ENCODE measurements at regions not wholly inside any gene's neighbourhood (a gene's known extent, or its start where the extent isn't known, plus 50 kb on each side); places are given as distances from the start of the nearest gene placed in this dataset.

DNA sequence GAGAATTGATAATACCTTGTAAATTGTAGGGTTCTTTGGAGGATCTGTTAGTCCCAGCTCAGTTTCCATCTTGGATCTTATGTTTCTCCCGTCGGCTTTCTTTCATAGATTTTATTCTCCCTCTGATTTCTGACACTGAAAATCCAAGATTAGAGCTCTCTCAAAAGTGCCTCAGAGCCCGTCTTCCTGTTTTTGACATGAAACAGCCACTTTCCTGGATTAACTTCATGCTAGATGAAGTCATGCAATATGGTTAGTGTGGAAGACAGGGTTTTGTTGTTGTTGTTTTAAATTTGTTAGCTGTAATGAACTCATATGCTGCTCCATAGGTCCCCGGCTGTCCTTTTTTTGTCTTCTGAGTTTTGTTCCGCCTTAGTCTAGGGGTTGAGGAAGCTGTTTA is 51.6 kb upstream of the ZFR start:
- TF ChIP-seq, protein P1, sequence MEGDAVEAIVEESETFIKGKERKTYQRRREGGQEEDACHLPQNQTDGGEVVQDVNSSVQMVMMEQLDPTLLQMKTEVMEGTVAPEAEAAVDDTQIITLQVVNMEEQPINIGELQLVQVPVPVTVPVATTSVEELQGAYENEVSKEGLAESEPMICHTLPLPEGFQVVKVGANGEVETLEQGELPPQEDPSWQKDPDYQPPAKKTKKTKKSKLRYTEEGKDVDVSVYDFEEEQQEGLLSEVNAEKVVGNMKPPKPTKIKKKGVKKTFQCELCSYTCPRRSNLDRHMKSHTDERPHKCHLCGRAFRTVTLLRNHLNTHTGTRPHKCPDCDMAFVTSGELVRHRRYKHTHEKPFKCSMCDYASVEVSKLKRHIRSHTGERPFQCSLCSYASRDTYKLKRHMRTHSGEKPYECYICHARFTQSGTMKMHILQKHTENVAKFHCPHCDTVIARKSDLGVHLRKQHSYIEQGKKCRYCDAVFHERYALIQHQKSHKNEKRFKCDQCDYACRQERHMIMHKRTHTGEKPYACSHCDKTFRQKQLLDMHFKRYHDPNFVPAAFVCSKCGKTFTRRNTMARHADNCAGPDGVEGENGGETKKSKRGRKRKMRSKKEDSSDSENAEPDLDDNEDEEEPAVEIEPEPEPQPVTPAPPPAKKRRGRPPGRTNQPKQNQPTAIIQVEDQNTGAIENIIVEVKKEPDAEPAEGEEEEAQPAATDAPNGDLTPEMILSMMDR (IDR thresholded peaks at IDR 0.05; ENCODE audit: extremely low read depth, low read depth, low read length), result no peak
- Histone ChIP-seq H3K79me2 (ENCODE audit: insufficient read depth, low read length) (no peaks in the 10 kb centered on the region), H3K4me3 (ENCODE audit: insufficient read depth, low read length) (no peak overlapping the region), H4K20me1 (ENCODE audit: insufficient read depth, low read length) (no peaks in the 10 kb centered on the region), H3K27ac (ENCODE audit: low read depth, low read length) (no peak overlapping the region), H3K27me3 (ENCODE audit: insufficient read depth, low read length) (no peaks in the 10 kb centered on the region), H3K4me2 (ENCODE audit: insufficient read depth, low read length) (no peak overlapping the region), H3K36me3 (ENCODE audit: insufficient read depth, low read length) (no peaks in the 10 kb centered on the region), H3K9me3 (ENCODE audit: low read depth, low read length) (no peaks in the 10 kb centered on the region), H3K4me1 (ENCODE audit: insufficient read depth, low read length) (no peaks in the 10 kb centered on the region), H2AFZ (ENCODE audit: low read length) (no peak overlapping the region)
- DNase-seq (ENCODE audit: insufficient read length, low spot score, missing footprints), result no peak

DNA sequence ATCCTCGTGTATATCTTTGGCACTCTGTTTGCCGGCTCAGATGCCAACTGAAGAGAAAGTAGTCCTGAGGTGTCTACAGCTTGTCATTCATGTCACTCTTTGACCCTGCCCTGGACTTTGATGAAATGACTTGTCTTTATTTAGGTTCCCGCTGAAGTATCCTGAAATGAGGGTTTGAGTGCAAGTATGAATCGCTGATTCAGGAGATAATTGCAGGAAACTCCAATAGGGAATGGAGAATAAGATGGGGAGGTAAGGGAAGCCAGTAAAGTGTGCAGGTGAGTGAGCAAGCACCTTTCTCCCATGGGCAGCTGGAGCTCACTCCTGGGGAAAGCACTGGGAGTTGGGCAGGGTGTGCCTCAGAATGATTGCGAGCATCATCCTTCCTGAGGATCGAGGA is 50.3 kb upstream of the ZFR start:
- no peak overlapping the region for H3K27ac ChIP-seq (ENCODE audit: low read depth, low read length)
- H3K4me3 ChIP-seq (ENCODE audit: insufficient read depth, low read length), result no peak overlapping the region
- TF ChIP-seq, protein P1 (IDR thresholded peaks at IDR 0.05; ENCODE audit: extremely low read depth, low read depth, low read length), result no peak

More for the DNA sequence above, 50.3 kb upstream of the ZFR start:
- no peaks in the 10 kb centered on the region for H3K9me3 ChIP-seq (ENCODE audit: low read depth, low read length)
- H4K20me1 ChIP-seq (ENCODE audit: insufficient read depth, low read length), result no peaks in the 10 kb centered on the region
- H3K4me1 ChIP-seq (ENCODE audit: insufficient read depth, low read length), result peaks cover 7% of the 10 kb centered on the region
- H3K4me2 ChIP-seq (ENCODE audit: insufficient read depth, low read length), result no peak overlapping the region
- H2AFZ ChIP-seq (ENCODE audit: low read length), result no peak overlapping the region
- no peaks in the 10 kb centered on the region for H3K79me2 ChIP-seq (ENCODE audit: insufficient read depth, low read length)
- DNase-seq (ENCODE audit: insufficient read length, low spot score, missing footprints), result no peak
- no peaks in the 10 kb centered on the region for H3K36me3 ChIP-seq (ENCODE audit: insufficient read depth, low read length)
- no peaks in the 10 kb centered on the region for H3K27me3 ChIP-seq (ENCODE audit: insufficient read depth, low read length)
